GM12878 (cell line): ENCODE measurements at regions not wholly inside any gene's neighbourhood (a gene's known extent, or its start where the extent isn't known, plus 50 kb on each side); places are given as distances from the start of the nearest gene placed in this dataset.

ENCODE experiments used
- ATAC-seq: fragments of 200-7000 bp; cut with Tn5 transposase; 3 replicates; pipeline ENCODE4 v1.9.1; 2020; ENCODE audit warnings: mild to moderate bottlenecking, moderate library complexity
- BruUV-seq: library from RNA; stranded (reverse); fragments of 400-500 nt; replicated peaks from 2 replicates; lab custom pipeline; 2021; lab: Mats Ljungman, UMichigan
- CTCF ChIA-PET: fragments of 300-600 bp; sonication (Branson Sonifier 250); formaldehyde crosslinking; extraction: SDS; loops from one replicate; lab custom pipeline; 2021; ENCODE audit warnings: inconsistent platforms; lab: Yijun Ruan, JAX
- POLR2A ChIA-PET: fragments of 350-600 bp; formaldehyde crosslinking; extraction: SDS; loops from one replicate; lab custom pipeline; 2021; ENCODE audit warnings: inconsistent platforms; lab: Charles Lee
- RAD21 ChIA-PET: fragments of 300-600 bp; sonication (Branson Sonifier 250); formaldehyde crosslinking; loops from one replicate; lab custom pipeline; 2023; ENCODE audit warnings: antibody characterized with exemption; ENCODE audit not compliant: unreplicated experiment; lab: Charles Lee
- SMC1A ChIA-PET: fragments of 300-600 bp; sonication (Branson Sonifier 250); formaldehyde crosslinking; loops from one replicate; lab custom pipeline; 2023; ENCODE audit not compliant: unreplicated experiment, uncharacterized antibody; lab: Charles Lee
- DNase-seq: peaks from one replicate; pipeline ENCODE4 v3.0.0-alpha.2; 2011; ENCODE audit warnings: low read depth, low spot score
- FAIRE-seq: peaks from 3 replicates; lab custom pipeline; 2011; peaks lifted over from hg19 to GRCh38; lab: Jason Lieb, UNC
- H2AFZ ChIP-seq: 2 replicates; pipeline ENCODE4 v1.6.0; 2011; ENCODE audit warnings: low read depth, low read length, control low read depth; ENCODE audit not compliant: control insufficient read depth
- H3K27ac ChIP-seq: 2 replicates; pipeline ENCODE4 v1.5.1; 2011; ENCODE audit warnings: control low read depth; ENCODE audit not compliant: control insufficient read depth, insufficient read depth
- H3K27me3 ChIP-seq, 2 experiments: replicated peaks in 1 of 2; 2 replicates each; pipeline versions ENCODE4 v1.6.0 to v1.6.1; 2011; ENCODE audit warnings: low read length in 1 of 2; ENCODE audit not compliant: control insufficient read depth in 2 of 2, insufficient read depth in 2 of 2
- H3K36me3 ChIP-seq, 2 experiments: 2 replicates each; pipeline ENCODE4 v1.5.1; 2011; ENCODE audit warnings: low read length in 1 of 2; ENCODE audit not compliant: control insufficient read depth in 2 of 2, insufficient read depth in 2 of 2
- H3K4me1 ChIP-seq: 2 replicates; pipeline ENCODE4 v1.6.1; 2011; ENCODE audit warnings: mild to moderate bottlenecking, low read length, moderate library complexity, mixed read lengths; ENCODE audit not compliant: control insufficient read depth, insufficient read depth
- H3K4me2 ChIP-seq: 2 replicates; pipeline ENCODE4 v1.6.0; 2011; ENCODE audit warnings: control low read depth; ENCODE audit not compliant: control insufficient read depth, insufficient read depth
- H3K4me3 ChIP-seq: fragments of 200-600 bp; sonication (generic); 2 replicates; pipeline ENCODE4 v1.5.1; 2016
- H3K79me2 ChIP-seq: 2 replicates; pipeline ENCODE4 v1.6.0; 2011; ENCODE audit warnings: low read length; ENCODE audit not compliant: control insufficient read depth, insufficient read depth
- H3K9ac ChIP-seq: 2 replicates; pipeline ENCODE4 v1.8.0; 2011; ENCODE audit warnings: low read length, control low read depth, mixed read lengths; ENCODE audit not compliant: control insufficient read depth, insufficient read depth
- H3K9me3 ChIP-seq: replicated peaks from 3 replicates; pipeline ENCODE4 v1.5.1; 2011; ENCODE audit warnings: mild to moderate bottlenecking, low read length; ENCODE audit not compliant: control insufficient read depth, insufficient read depth
- H4K20me1 ChIP-seq: 2 replicates; pipeline ENCODE4 v1.6.0; 2011; ENCODE audit not compliant: control insufficient read depth, insufficient read depth
- EGR1 ChIP-seq, 2 experiments: IDR thresholded peaks; 1 replicate in 1 of 2; 2 replicates in 1 of 2; pipeline ENCODE4 v1.6.1; 2011 to 2012; ENCODE audit warnings: low read depth in 2 of 2, low read length in 2 of 2, borderline replicate concordance in 1 of 2, mild to moderate bottlenecking in 1 of 2, moderate library complexity in 1 of 2
- HCFC1 ChIP-seq: fragments of 150-350 bp; IDR thresholded peaks from 2 replicates; pipeline ENCODE4 v1.6.1; 2014; ENCODE audit warnings: low read length
- HDGF ChIP-seq: fragments of 450-650 bp; IDR thresholded peaks from 2 replicates; pipeline ENCODE4 v1.6.1; 2016; ENCODE audit warnings: antibody characterized with exemption
- NRF1 ChIP-seq: conservative IDR thresholded peaks from 2 replicates; pipeline ENCODE4 v1.6.1; 2011; ENCODE audit warnings: mild to moderate bottlenecking, low read depth, low read length, improper control_type of control experiment
- SREBF1 ChIP-seq: IDR thresholded peaks from 2 replicates; pipeline ENCODE4 v1.6.1; 2012; ENCODE audit warnings: mild to moderate bottlenecking, low read length
- ZNF207 ChIP-seq: fragments of 450-650 bp; IDR thresholded peaks from 2 replicates; pipeline ENCODE4 v1.6.1; 2014; ENCODE audit warnings: antibody characterized with exemption, mild to moderate bottlenecking, borderline replicate concordance
- ZNF274 ChIP-seq: IDR thresholded peaks from one replicate; pipeline ENCODE4 v1.8.0; 2011; ENCODE audit not compliant: insufficient read length, insufficient read depth
- WGBS: methylation state at CpG from one replicate; pipeline ENCODE4 v1.1.6; 2016; ENCODE audit warnings: low lambda C conversion rate; ENCODE audit not compliant: insufficient replicate concordance, insufficient coverage; ENCODE audit errors: missing lambda C conversion rate; 5-methylcytosine and 5-hydroxymethylcytosine counted together
- in situ Hi-C: fragments of 300-500 bp; cut with MboI; formaldehyde crosslinking; loops from 9 replicates; pipeline ENCODE4 v1.14.3; 2018; ENCODE audit warnings: mixed read lengths
- intact Hi-C: fragments of 100-400 bp; cut with micrococcal nuclease; formaldehyde crosslinking; loops from one replicate; pipeline ENCODE4 v1.14.2; 2022; ENCODE audit not compliant: unreplicated experiment
- TF ChIP-seq, protein P1 (sequence below): fragments of 450-650 bp; IDR thresholded peaks from 2 replicates; pipeline ENCODE4 v1.6.1; 2018; ENCODE audit warnings: borderline replicate concordance, mild to moderate bottlenecking; ENCODE audit not compliant: partially characterized antibody
- TF ChIP-seq, protein P2 (sequence below): fragments of 450-650 bp; IDR thresholded peaks from 2 replicates; pipeline ENCODE4 v1.6.1; 2016; ENCODE audit warnings: mild to moderate bottlenecking, moderate library complexity, borderline replicate concordance
- TF ChIP-seq, protein P3 (sequence below): fragments of 450-650 bp; formaldehyde crosslinking; IDR thresholded peaks from 2 replicates; pipeline ENCODE4 v1.4.0; 2020; ENCODE audit warnings: mild to moderate bottlenecking, moderate library complexity
- TF ChIP-seq, protein P4 (sequence below): fragments of 150-350 bp; IDR thresholded peaks from 2 replicates; pipeline ENCODE4 v1.6.1; 2016; ENCODE audit warnings: low read depth, low read length

DNA sequence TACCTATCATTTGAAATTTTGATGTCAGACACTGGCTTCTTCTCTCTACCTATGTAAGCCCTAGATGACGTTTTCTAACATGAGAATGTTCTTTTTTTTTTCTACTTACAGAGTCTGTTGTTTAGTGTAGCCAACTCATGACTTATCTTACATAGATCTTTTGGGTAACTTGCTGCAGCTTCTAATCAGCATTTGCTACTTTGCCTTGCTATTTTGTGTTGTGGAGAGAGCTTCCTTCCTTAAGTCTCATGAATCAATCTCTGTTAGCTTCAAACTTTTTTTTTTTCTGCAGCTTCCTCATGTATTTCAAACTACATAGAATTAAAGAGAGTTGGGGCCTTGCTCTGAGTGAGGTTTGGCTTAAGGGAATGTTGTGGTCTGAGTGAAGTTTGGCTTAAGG lies 568.7 kb upstream of the BCHE start:
- H3K4me2 ChIP-seq, result no peak overlapping the region
- no peak overlapping the region for H2AFZ ChIP-seq
- H3K27ac ChIP-seq, result no peak overlapping the region
- FAIRE-seq (no peak), DNase-seq (no peak), ATAC-seq (no peak)
- H4K20me1 ChIP-seq, result no peaks in the 10 kb centered on the region
- no peaks in the 10 kb centered on the region for H3K36me3 ChIP-seq
- ChIA-PET POLR2A (no interaction called here), RAD21 (no interaction called here), CTCF (no interaction called here), SMC1A (interaction anchor here (0.8 to 1.6 kb wide), 4 partner anchors 11 to 1149 kb away, joined by 3 to 8 read pairs (median 3); no protein-coding TSS in a partner anchor)
- H3K9ac ChIP-seq, result no peak overlapping the region
- intact Hi-C loops, result no loop called here
- no peaks in the 10 kb centered on the region for H3K79me2 ChIP-seq
- 0% methylated on average over 1 of the region's 1 CpG for WGBS
- no TSS peak for BruUV-seq
- H3K9me3 ChIP-seq, result no peaks in the 10 kb centered on the region
- H3K4me1 ChIP-seq, result no peaks in the 10 kb centered on the region
- H3K4me3 ChIP-seq, result no peak overlapping the region
- in situ Hi-C loops, result no loop called here
- H3K27me3 ChIP-seq, result no peaks in the 10 kb centered on the region
- TF ChIP-seq EGR1 (IDR thresholded peaks at IDR 0.05; ENCODE audit: borderline replicate concordance in 1 of 2, low read depth in 2 of 2, low read length in 2 of 2), result no peak
- TF ChIP-seq, protein P1, sequence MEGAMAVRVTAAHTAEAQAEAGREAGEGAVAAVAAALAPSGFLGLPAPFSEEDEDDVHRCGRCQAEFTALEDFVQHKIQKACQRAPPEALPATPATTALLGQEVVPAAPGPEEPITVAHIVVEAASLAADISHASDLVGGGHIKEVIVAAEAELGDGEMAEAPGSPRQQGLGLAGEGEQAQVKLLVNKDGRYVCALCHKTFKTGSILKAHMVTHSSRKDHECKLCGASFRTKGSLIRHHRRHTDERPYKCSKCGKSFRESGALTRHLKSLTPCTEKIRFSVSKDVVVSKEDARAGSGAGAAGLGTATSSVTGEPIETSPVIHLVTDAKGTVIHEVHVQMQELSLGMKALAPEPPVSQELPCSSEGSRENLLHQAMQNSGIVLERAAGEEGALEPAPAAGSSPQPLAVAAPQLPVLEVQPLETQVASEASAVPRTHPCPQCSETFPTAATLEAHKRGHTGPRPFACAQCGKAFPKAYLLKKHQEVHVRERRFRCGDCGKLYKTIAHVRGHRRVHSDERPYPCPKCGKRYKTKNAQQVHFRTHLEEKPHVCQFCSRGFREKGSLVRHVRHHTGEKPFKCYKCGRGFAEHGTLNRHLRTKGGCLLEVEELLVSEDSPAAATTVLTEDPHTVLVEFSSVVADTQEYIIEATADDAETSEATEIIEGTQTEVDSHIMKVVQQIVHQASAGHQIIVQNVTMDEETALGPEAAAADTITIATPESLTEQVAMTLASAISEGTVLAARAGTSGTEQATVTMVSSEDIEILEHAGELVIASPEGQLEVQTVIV, result no peak
- TF ChIP-seq HDGF, result no peak
- TF ChIP-seq, protein P2, sequence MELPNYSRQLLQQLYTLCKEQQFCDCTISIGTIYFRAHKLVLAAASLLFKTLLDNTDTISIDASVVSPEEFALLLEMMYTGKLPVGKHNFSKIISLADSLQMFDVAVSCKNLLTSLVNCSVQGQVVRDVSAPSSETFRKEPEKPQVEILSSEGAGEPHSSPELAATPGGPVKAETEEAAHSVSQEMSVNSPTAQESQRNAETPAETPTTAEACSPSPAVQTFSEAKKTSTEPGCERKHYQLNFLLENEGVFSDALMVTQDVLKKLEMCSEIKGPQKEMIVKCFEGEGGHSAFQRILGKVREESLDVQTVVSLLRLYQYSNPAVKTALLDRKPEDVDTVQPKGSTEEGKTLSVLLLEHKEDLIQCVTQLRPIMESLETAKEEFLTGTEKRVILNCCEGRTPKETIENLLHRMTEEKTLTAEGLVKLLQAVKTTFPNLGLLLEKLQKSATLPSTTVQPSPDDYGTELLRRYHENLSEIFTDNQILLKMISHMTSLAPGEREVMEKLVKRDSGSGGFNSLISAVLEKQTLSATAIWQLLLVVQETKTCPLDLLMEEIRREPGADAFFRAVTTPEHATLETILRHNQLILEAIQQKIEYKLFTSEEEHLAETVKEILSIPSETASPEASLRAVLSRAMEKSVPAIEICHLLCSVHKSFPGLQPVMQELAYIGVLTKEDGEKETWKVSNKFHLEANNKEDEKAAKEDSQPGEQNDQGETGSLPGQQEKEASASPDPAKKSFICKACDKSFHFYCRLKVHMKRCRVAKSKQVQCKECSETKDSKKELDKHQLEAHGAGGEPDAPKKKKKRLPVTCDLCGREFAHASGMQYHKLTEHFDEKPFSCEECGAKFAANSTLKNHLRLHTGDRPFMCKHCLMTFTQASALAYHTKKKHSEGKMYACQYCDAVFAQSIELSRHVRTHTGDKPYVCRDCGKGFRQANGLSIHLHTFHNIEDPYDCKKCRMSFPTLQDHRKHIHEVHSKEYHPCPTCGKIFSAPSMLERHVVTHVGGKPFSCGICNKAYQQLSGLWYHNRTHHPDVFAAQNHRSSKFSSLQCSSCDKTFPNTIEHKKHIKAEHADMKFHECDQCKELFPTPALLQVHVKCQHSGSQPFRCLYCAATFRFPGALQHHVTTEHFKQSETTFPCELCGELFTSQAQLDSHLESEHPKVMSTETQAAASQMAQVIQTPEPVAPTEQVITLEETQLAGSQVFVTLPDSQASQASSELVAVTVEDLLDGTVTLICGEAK, result no peak
- no peak for TF ChIP-seq NRF1
- TF ChIP-seq ZNF207, result no peak
- no peak for TF ChIP-seq HCFC1
- TF ChIP-seq, protein P3, sequence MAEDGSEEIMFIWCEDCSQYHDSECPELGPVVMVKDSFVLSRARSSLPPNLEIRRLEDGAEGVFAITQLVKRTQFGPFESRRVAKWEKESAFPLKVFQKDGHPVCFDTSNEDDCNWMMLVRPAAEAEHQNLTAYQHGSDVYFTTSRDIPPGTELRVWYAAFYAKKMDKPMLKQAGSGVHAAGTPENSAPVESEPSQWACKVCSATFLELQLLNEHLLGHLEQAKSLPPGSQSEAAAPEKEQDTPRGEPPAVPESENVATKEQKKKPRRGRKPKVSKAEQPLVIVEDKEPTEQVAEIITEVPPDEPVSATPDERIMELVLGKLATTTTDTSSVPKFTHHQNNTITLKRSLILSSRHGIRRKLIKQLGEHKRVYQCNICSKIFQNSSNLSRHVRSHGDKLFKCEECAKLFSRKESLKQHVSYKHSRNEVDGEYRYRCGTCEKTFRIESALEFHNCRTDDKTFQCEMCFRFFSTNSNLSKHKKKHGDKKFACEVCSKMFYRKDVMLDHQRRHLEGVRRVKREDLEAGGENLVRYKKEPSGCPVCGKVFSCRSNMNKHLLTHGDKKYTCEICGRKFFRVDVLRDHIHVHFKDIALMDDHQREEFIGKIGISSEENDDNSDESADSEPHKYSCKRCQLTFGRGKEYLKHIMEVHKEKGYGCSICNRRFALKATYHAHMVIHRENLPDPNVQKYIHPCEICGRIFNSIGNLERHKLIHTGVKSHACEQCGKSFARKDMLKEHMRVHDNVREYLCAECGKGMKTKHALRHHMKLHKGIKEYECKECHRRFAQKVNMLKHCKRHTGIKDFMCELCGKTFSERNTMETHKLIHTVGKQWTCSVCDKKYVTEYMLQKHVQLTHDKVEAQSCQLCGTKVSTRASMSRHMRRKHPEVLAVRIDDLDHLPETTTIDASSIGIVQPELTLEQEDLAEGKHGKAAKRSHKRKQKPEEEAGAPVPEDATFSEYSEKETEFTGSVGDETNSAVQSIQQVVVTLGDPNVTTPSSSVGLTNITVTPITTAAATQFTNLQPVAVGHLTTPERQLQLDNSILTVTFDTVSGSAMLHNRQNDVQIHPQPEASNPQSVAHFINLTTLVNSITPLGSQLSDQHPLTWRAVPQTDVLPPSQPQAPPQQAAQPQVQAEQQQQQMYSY, result no peak
- TF ChIP-seq, protein P4, sequence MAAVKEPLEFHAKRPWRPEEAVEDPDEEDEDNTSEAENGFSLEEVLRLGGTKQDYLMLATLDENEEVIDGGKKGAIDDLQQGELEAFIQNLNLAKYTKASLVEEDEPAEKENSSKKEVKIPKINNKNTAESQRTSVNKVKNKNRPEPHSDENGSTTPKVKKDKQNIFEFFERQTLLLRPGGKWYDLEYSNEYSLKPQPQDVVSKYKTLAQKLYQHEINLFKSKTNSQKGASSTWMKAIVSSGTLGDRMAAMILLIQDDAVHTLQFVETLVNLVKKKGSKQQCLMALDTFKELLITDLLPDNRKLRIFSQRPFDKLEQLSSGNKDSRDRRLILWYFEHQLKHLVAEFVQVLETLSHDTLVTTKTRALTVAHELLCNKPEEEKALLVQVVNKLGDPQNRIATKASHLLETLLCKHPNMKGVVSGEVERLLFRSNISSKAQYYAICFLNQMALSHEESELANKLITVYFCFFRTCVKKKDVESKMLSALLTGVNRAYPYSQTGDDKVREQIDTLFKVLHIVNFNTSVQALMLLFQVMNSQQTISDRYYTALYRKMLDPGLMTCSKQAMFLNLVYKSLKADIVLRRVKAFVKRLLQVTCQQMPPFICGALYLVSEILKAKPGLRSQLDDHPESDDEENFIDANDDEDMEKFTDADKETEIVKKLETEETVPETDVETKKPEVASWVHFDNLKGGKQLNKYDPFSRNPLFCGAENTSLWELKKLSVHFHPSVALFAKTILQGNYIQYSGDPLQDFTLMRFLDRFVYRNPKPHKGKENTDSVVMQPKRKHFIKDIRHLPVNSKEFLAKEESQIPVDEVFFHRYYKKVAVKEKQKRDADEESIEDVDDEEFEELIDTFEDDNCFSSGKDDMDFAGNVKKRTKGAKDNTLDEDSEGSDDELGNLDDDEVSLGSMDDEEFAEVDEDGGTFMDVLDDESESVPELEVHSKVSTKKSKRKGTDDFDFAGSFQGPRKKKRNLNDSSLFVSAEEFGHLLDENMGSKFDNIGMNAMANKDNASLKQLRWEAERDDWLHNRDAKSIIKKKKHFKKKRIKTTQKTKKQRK, result no peak
- no peak for TF ChIP-seq ZNF274
- no peak for TF ChIP-seq SREBF1
